GM21619 (cell line): ENCODE measurements at regions not wholly inside any gene's neighbourhood (a gene's known extent, or its start where the extent isn't known, plus 50 kb on each side); places are given as distances from the start of the nearest gene placed in this dataset.

Experiments
- ATAC-seq: cut with Tn5 transposase; IDR thresholded peaks from one replicate; pipeline ENCODE4 v1.9.1; 2021; ENCODE audit not compliant: unreplicated experiment

GRCh38 chr17:62119373-62119772 is 54.3 kb upstream of the MED13 start:
- ATAC-seq: peak; percentile 86
